ENCODE measurements at regions not wholly inside any gene's neighbourhood (a gene's known extent, or its start where the extent isn't known, plus 50 kb on each side); places are given as distances from the start of the nearest gene placed in this dataset.

GRCh38 chr2:160609346-160609745 is 115.7 kb upstream of the RBMS1 start:
- intact Hi-C loops (cut with micrococcal nuclease) = no loop called here
- no peak for TF ChIP-seq CTCF (IDR thresholded peaks at IDR 0.05; ENCODE audit: borderline replicate concordance)
- Histone ChIP-seq H3K27me3 (ENCODE audit: low read depth) (no peaks in the 10 kb centered on the region), H3K27ac (replicated peaks) (peak overlapping the region; percentile 30), H3K4me1 (peaks cover 31% of the 10 kb centered on the region), H3K9me3 (replicated peaks) (no peaks in the 10 kb centered on the region), H3K36me3 (no peaks in the 10 kb centered on the region), H3K4me3 (no peak overlapping the region)
- DNase-seq = no peak

GRCh38 chr2:160610041-160610440 is 116.4 kb upstream of the RBMS1 start:
- intact Hi-C loops (cut with micrococcal nuclease) = no loop called here
- DNase-seq = no peak
- Histone ChIP-seq H3K27me3 (ENCODE audit: low read depth) (no peaks in the 10 kb centered on the region), H3K27ac (replicated peaks) (no peak overlapping the region), H3K4me1 (peaks cover 31% of the 10 kb centered on the region), H3K9me3 (replicated peaks) (no peaks in the 10 kb centered on the region), H3K36me3 (no peaks in the 10 kb centered on the region), H3K4me3 (no peak overlapping the region)
- TF ChIP-seq CTCF (IDR thresholded peaks at IDR 0.05; ENCODE audit: borderline replicate concordance) = no peak

- Histone ChIP-seq H3K4me1 (peaks cover 31% of the 10 kb centered on the region), H3K9me3 (replicated peaks) (peaks cover 19% of the 10 kb centered on the region), H3K27me3 (ENCODE audit: low read depth) (no peaks in the 10 kb centered on the region), H3K4me3 (no peak overlapping the region), H3K36me3 (no peaks in the 10 kb centered on the region), H3K27ac (replicated peaks) (no peak overlapping the region)
- TF ChIP-seq CTCF (IDR thresholded peaks at IDR 0.05; ENCODE audit: borderline replicate concordance) = no peak
- no peak for DNase-seq
- intact Hi-C loops (cut with micrococcal nuclease) = no loop called here
Measured at GRCh38 chr2:160612266-160612856, 118.8 kb upstream of the RBMS1 start.

DNA sequence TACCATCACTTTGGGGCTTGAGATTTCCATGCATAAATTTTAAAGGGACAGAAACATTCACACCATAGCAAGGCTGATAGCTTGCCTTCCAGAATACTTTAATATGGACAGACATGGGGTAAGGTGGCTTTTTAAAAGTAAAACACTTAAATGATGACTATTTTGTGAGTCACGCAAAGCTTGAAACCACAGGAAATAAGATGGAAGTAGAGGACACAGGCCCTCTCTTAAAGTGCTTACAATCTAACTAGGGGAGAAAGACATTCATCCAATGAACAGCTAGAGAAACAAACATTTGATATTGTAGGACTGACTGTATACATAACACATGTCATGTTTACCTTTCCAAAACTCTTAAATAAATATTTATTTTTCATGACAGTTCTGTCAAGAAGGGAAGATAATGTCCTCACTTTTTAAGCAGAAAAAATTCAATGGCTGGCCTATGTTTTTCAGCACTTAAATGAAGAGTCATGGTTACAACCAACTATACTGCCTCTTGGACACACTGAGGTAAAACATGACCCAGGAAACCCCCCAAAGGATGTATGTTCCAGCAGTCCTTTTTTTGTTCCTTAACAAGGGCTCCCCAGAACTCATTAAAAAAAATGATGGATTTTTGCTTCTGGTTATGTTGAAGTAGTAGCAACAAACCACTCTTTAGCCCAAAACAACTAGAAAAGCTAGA is 120.0 kb upstream of the RBMS1 start:
- no peak for TF ChIP-seq CTCF (IDR thresholded peaks at IDR 0.05; ENCODE audit: borderline replicate concordance)
- DNase-seq = no peak

GRCh38 chr2:160614391-160614790 is 120.8 kb upstream of the RBMS1 start:
- H3K4me1 ChIP-seq = peaks cover 16% of the 10 kb centered on the region
- no peak overlapping the region for H3K4me3 ChIP-seq
- intact Hi-C loops (cut with micrococcal nuclease) = no loop called here
- no peak for TF ChIP-seq CTCF (IDR thresholded peaks at IDR 0.05; ENCODE audit: borderline replicate concordance)
- no peak overlapping the region for H3K27ac ChIP-seq (replicated peaks)
- H3K36me3 ChIP-seq = no peaks in the 10 kb centered on the region
- no peaks in the 10 kb centered on the region for H3K27me3 ChIP-seq (ENCODE audit: low read depth)
- peaks cover 21% of the 10 kb centered on the region for H3K9me3 ChIP-seq (replicated peaks)
- no peak for DNase-seq

More for the DNA sequence above, 120.0 kb upstream of the RBMS1 start:
- H3K9me3 ChIP-seq (replicated peaks) = peaks cover 21% of the 10 kb centered on the region
- no peak overlapping the region for H3K27ac ChIP-seq (replicated peaks)
- intact Hi-C loops (cut with micrococcal nuclease) = no loop called here
- no peaks in the 10 kb centered on the region for H3K27me3 ChIP-seq (ENCODE audit: low read depth)
- H3K4me1 ChIP-seq = peaks cover 24% of the 10 kb centered on the region
- H3K36me3 ChIP-seq = no peaks in the 10 kb centered on the region
- no peak overlapping the region for H3K4me3 ChIP-seq
